ENCODE measurements at regions not wholly inside any gene's neighbourhood (a gene's known extent, or its start where the extent isn't known, plus 50 kb on each side); places are given as distances from the start of the nearest gene placed in this dataset.

DNA sequence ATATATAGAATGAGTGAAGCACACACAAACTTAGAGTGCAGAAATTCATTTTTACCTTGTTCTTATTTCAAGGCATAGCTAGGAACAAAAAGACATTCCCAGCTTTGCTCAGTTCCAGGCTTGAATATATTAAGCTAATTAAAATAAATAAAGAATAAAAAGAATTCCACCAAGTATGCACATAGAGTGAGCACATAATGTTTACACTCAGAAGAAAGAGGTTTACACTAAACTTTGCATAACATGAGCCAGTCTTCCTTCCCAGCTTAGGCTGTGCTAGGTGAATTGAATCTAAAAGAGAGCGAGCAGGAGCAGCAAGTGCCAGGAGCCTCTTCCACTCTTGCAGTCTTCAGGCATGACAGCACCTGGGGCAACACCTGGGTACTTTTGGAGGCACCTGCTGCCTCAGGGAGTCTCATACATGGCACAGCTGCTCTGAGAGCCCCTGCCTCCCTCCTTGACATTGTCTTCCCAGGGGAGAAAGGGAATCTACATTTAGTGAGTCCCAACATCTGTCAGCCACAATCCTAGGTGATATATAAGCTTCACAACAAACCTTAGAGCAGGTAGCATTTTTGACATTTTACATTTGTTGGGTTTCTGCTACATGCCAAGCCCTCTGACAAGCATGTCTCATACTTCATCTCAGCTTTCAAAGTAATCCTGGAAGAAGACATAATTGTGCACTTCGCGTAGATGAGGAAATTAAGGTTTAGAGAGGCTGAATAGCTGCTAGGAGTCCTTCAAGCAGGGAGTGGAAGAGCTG lies 732.7 kb upstream of the TENM4 start:
- Histone ChIP-seq H3K14ac (ENCODE audit: low read length) (no peak overlapping the region), H3K9ac (ENCODE audit: low read depth, low read length, poor library complexity) (no peak overlapping the region), H3K4me2 (ENCODE audit: insufficient read depth, low read length, poor library complexity, severe bottlenecking) (no peak overlapping the region), H3K4ac (ENCODE audit: low read length) (no peak overlapping the region), H2BK15ac (ENCODE audit: low read length) (no peak overlapping the region), H3K79me1 (ENCODE audit: low read depth, low read length) (no peaks in the 10 kb centered on the region), H3K23ac (ENCODE audit: low read depth, low read length, poor library complexity) (no peak overlapping the region), H4K8ac (ENCODE audit: low read depth, low read length) (no peak overlapping the region), H4K91ac (ENCODE audit: low read depth, low read length, poor library complexity) (no peak overlapping the region), H2BK120ac (ENCODE audit: low read depth, low read length) (no peak overlapping the region), H3K18ac (ENCODE audit: low read length) (no peak overlapping the region), H2BK5ac (ENCODE audit: low read length) (no peak overlapping the region), H3K9me3 (replicated peaks in 1 of 2; ENCODE audit: control insufficient read depth in 2 of 2, insufficient read depth in 1 of 2, low read depth in 1 of 2, low read length in 2 of 2) (no peaks in the 10 kb centered on the region), H3K4me3 (ENCODE audit: low read length in 2 of 2) (no peak overlapping the region), H2BK12ac (ENCODE audit: low read length) (no peak overlapping the region), H2AK5ac (ENCODE audit: low read depth, low read length) (no peak overlapping the region), H3K27ac (replicated peaks; ENCODE audit: low read length) (no peak overlapping the region), H3K4me1 (ENCODE audit: control insufficient read depth in 2 of 2, insufficient read depth in 1 of 2, low read depth in 1 of 2, low read length in 2 of 2) (no peaks in the 10 kb centered on the region), H3K27me3 (ENCODE audit: control insufficient read depth in 3 of 3, insufficient read depth in 3 of 3, low read depth in 1 of 3, low read length in 3 of 3) (no peaks in the 10 kb centered on the region), H3K36me3 (replicated peaks in 1 of 2; ENCODE audit: control insufficient read depth in 2 of 2, insufficient read depth in 2 of 2, low read length in 2 of 2) (no peaks in the 10 kb centered on the region), H2AFZ (ENCODE audit: low read length) (no peak overlapping the region)
- DNase-seq (ENCODE audit: low spot score) = no peak
- WGBS, 2 donors (ENCODE audit: extremely low coverage in 2 of 2, insufficient read length in 2 of 2, insufficient replicate concordance in 1 of 2) = no CpG with 5 or more reads among the region's 3 CpGs

DNA sequence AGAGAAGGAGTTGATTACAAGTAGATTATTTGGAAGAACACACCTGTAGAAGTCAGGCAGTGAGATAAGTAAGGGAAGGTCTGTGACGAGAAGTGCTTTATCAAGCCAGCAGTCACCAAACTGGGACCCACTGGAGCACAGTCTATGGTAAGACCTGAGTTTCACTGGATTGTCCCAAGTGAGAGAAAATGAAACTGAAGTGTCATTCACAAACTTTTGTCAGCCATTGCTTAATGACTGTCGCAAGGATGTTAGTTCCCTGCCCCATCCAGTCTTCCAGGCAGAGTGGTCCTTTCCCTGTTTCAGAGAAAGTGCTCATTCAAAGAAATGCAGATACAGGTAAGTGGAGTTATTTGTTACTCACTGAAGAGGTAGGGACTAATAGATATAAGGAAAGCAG lies 728.0 kb upstream of the TENM4 start:
- Histone ChIP-seq H3K27me3 (ENCODE audit: control insufficient read depth in 3 of 3, insufficient read depth in 3 of 3, low read depth in 1 of 3, low read length in 3 of 3) (no peaks in the 10 kb centered on the region), H3K23ac (ENCODE audit: low read depth, low read length, poor library complexity) (no peak overlapping the region), H3K18ac (ENCODE audit: low read length) (no peak overlapping the region), H3K4me1 (ENCODE audit: control insufficient read depth in 2 of 2, insufficient read depth in 1 of 2, low read depth in 1 of 2, low read length in 2 of 2) (peaks cover 3 to 6% of the 10 kb centered on the region in 2 donors), H2AFZ (ENCODE audit: low read length) (no peak overlapping the region), H2BK120ac (ENCODE audit: low read depth, low read length) (no peak overlapping the region), H3K4me3 (ENCODE audit: low read length in 2 of 2) (no peak overlapping the region), H2BK12ac (ENCODE audit: low read length) (no peak overlapping the region), H4K8ac (ENCODE audit: low read depth, low read length) (no peak overlapping the region), H3K4ac (ENCODE audit: low read length) (no peak overlapping the region), H3K14ac (ENCODE audit: low read length) (no peak overlapping the region), H3K4me2 (ENCODE audit: insufficient read depth, low read length, poor library complexity, severe bottlenecking) (no peak overlapping the region), H2BK5ac (ENCODE audit: low read length) (no peak overlapping the region), H4K91ac (ENCODE audit: low read depth, low read length, poor library complexity) (no peak overlapping the region), H3K27ac (replicated peaks; ENCODE audit: low read length) (no peak overlapping the region), H2AK5ac (ENCODE audit: low read depth, low read length) (no peak overlapping the region), H3K79me1 (ENCODE audit: low read depth, low read length) (no peaks in the 10 kb centered on the region), H3K9me3 (replicated peaks in 1 of 2; ENCODE audit: control insufficient read depth in 2 of 2, insufficient read depth in 1 of 2, low read depth in 1 of 2, low read length in 2 of 2) (no peaks in the 10 kb centered on the region), H3K9ac (ENCODE audit: low read depth, low read length, poor library complexity) (no peak overlapping the region), H2BK15ac (ENCODE audit: low read length) (no peak overlapping the region), H3K36me3 (replicated peaks in 1 of 2; ENCODE audit: control insufficient read depth in 2 of 2, insufficient read depth in 2 of 2, low read length in 2 of 2) (no peaks in the 10 kb centered on the region)
- no peak for DNase-seq (ENCODE audit: low spot score)
- WGBS, 2 donors (ENCODE audit: extremely low coverage in 2 of 2, insufficient read length in 2 of 2, insufficient replicate concordance in 1 of 2) = no CpG with 5 or more reads among the region's 2 CpGs

DNA sequence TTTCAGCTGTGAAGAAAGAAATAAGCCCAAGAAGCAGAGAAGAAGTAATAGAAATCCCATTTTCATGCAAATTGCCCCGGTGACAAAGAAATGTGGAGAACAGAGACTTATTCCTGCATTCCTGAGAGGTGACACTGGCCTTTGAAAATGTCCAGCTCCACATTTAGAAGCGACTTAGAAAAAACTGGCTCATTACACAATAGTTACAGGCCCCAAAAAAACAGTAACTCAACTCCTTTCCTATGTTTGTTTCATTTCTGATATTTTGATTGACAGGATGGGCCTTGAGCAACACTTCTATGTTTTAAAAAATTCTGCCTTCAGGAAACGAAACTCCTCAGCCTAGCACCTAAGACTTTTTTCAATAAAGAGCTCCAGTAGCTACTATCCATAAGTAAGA lies 726.9 kb upstream of the TENM4 start:
- no peak overlapping the region for H3K4ac ChIP-seq (ENCODE audit: low read length)
- H2AFZ ChIP-seq (ENCODE audit: low read length) = peak overlapping the region; percentile 50
- peaks cover 3 to 6% of the 10 kb centered on the region in 2 donors for H3K4me1 ChIP-seq (ENCODE audit: control insufficient read depth in 2 of 2, insufficient read depth in 1 of 2, low read depth in 1 of 2, low read length in 2 of 2)
- H2BK120ac ChIP-seq (ENCODE audit: low read depth, low read length) = no peak overlapping the region
- H3K4me3 ChIP-seq (ENCODE audit: low read length in 2 of 2) = no peak overlapping the region
- no peak overlapping the region for H3K9ac ChIP-seq (ENCODE audit: low read depth, low read length, poor library complexity)
- H4K8ac ChIP-seq (ENCODE audit: low read depth, low read length) = no peak overlapping the region
- no peak overlapping the region for H2BK12ac ChIP-seq (ENCODE audit: low read length)
- no peak overlapping the region for H3K27ac ChIP-seq (replicated peaks; ENCODE audit: low read length)
- H3K14ac ChIP-seq (ENCODE audit: low read length) = no peak overlapping the region
- no peaks in the 10 kb centered on the region for H3K36me3 ChIP-seq (replicated peaks in 1 of 2; ENCODE audit: control insufficient read depth in 2 of 2, insufficient read depth in 2 of 2, low read length in 2 of 2)
- peak; percentile 12 for DNase-seq (ENCODE audit: low spot score)
- no peak overlapping the region for H3K23ac ChIP-seq (ENCODE audit: low read depth, low read length, poor library complexity)
- no peak overlapping the region for H2AK5ac ChIP-seq (ENCODE audit: low read depth, low read length)
- H3K27me3 ChIP-seq (ENCODE audit: control insufficient read depth in 3 of 3, insufficient read depth in 3 of 3, low read depth in 1 of 3, low read length in 3 of 3) = no peaks in the 10 kb centered on the region
- no peak overlapping the region for H3K18ac ChIP-seq (ENCODE audit: low read length)
- no peak overlapping the region for H3K4me2 ChIP-seq (ENCODE audit: insufficient read depth, low read length, poor library complexity, severe bottlenecking)
- no peaks in the 10 kb centered on the region for H3K9me3 ChIP-seq (replicated peaks in 1 of 2; ENCODE audit: control insufficient read depth in 2 of 2, insufficient read depth in 1 of 2, low read depth in 1 of 2, low read length in 2 of 2)
- H3K79me1 ChIP-seq (ENCODE audit: low read depth, low read length) = no peaks in the 10 kb centered on the region
- WGBS, 2 donors (ENCODE audit: extremely low coverage in 2 of 2, insufficient read length in 2 of 2, insufficient replicate concordance in 1 of 2) = no CpG with 5 or more reads among the region's 3 CpGs
- H2BK15ac ChIP-seq (ENCODE audit: low read length) = no peak overlapping the region
- H2BK5ac ChIP-seq (ENCODE audit: low read length) = no peak overlapping the region
- no peak overlapping the region for H4K91ac ChIP-seq (ENCODE audit: low read depth, low read length, poor library complexity)

DNA sequence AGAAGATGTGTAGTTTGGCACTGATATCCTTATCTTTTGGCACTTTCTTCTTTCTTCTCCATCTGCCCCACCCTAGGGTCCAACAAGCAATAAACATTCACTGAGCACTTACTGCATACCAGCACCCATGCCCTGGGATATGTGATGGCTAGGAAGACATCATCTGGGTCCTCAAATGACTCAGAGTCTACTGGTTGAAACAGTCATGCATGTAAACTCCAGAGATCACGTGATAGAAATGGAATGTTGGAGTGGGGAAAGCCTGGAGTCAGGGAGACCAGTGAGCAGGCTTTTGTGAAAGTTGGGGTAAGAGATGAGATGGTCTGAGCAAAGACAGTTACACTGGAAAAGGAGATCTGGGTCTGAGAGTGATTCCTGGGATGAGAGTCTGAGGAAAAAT lies 724.9 kb upstream of the TENM4 start:
- no peak overlapping the region for H3K4me3 ChIP-seq (ENCODE audit: low read length in 2 of 2)
- H3K23ac ChIP-seq (ENCODE audit: low read depth, low read length, poor library complexity) = no peak overlapping the region
- H2BK15ac ChIP-seq (ENCODE audit: low read length) = no peak overlapping the region
- H2BK5ac ChIP-seq (ENCODE audit: low read length) = no peak overlapping the region
- no peak overlapping the region for H2AFZ ChIP-seq (ENCODE audit: low read length)
- H4K91ac ChIP-seq (ENCODE audit: low read depth, low read length, poor library complexity) = no peak overlapping the region
- H3K4ac ChIP-seq (ENCODE audit: low read length) = no peak overlapping the region
- H3K9me3 ChIP-seq (replicated peaks in 1 of 2; ENCODE audit: control insufficient read depth in 2 of 2, insufficient read depth in 1 of 2, low read depth in 1 of 2, low read length in 2 of 2) = peaks cover 0 to 2% of the 10 kb centered on the region in 2 donors
- H3K4me2 ChIP-seq (ENCODE audit: insufficient read depth, low read length, poor library complexity, severe bottlenecking) = no peak overlapping the region
- DNase-seq (ENCODE audit: low spot score) = no peak
- no peak overlapping the region for H3K18ac ChIP-seq (ENCODE audit: low read length)
- H3K9ac ChIP-seq (ENCODE audit: low read depth, low read length, poor library complexity) = no peak overlapping the region
- H2BK12ac ChIP-seq (ENCODE audit: low read length) = no peak overlapping the region
- peaks cover 3 to 6% of the 10 kb centered on the region in 2 donors for H3K4me1 ChIP-seq (ENCODE audit: control insufficient read depth in 2 of 2, insufficient read depth in 1 of 2, low read depth in 1 of 2, low read length in 2 of 2)
- H3K14ac ChIP-seq (ENCODE audit: low read length) = no peak overlapping the region
- no peak overlapping the region for H4K8ac ChIP-seq (ENCODE audit: low read depth, low read length)
- no peak overlapping the region for H2BK120ac ChIP-seq (ENCODE audit: low read depth, low read length)
- no peak overlapping the region for H2AK5ac ChIP-seq (ENCODE audit: low read depth, low read length)
- no peaks in the 10 kb centered on the region for H3K27me3 ChIP-seq (ENCODE audit: control insufficient read depth in 3 of 3, insufficient read depth in 3 of 3, low read depth in 1 of 3, low read length in 3 of 3)
- no CpG with 5 or more reads among the region's 1 CpG for WGBS, 2 donors (ENCODE audit: extremely low coverage in 2 of 2, insufficient read length in 2 of 2, insufficient replicate concordance in 1 of 2)
- no peak overlapping the region for H3K27ac ChIP-seq (replicated peaks; ENCODE audit: low read length)
- no peaks in the 10 kb centered on the region for H3K36me3 ChIP-seq (replicated peaks in 1 of 2; ENCODE audit: control insufficient read depth in 2 of 2, insufficient read depth in 2 of 2, low read length in 2 of 2)
- no peaks in the 10 kb centered on the region for H3K79me1 ChIP-seq (ENCODE audit: low read depth, low read length)
